ENCODE measurements at regions not wholly inside any gene's neighbourhood (a gene's known extent, or its start where the extent isn't known, plus 50 kb on each side); places are given as distances from the start of the nearest gene placed in this dataset.

DNA sequence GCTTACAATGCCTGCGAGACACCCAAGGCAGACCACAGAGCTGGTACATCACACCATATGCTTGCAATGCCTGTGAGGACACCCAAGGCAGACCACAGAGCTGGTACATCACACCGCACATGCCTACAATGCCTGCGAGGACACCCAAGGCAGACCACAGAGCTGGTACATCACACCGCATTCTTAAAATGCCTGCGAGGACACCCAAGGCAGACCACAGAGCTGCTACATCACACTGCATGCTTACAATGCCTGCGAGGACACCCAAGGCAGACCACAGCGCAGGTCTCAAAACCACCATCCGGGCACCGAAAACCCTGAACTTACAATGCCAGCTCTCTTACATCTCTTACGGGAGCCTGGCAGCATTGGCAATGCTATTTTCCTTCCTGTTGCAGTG lies 799.6 kb downstream of the GALR1 start:
- Histone ChIP-seq H3K9me2 (ENCODE audit: insufficient read depth, low read length) (no peaks in the 10 kb centered on the region), H3K4me3 (ENCODE audit: low read depth, low read length, poor library complexity, severe bottlenecking) (no peak overlapping the region), H3K27ac (ENCODE audit: low read depth, low read length, poor library complexity, severe bottlenecking) (no peak overlapping the region), H3K9me3 (ENCODE audit: low read length) (no peaks in the 10 kb centered on the region), H3K4me2 (ENCODE audit: low read length) (no peak overlapping the region), H3K4me1 (ENCODE audit: insufficient read depth, low read length, poor library complexity, severe bottlenecking) (no peaks in the 10 kb centered on the region), H4K20me1 (ENCODE audit: insufficient read depth, low read length) (no peaks in the 10 kb centered on the region), H3K79me2 (ENCODE audit: insufficient read depth, low read depth, low read length) (no peaks in the 10 kb centered on the region), H3K36me3 (ENCODE audit: insufficient read depth, low read length) (no peaks in the 10 kb centered on the region), H2AFZ (ENCODE audit: low read length) (no peak overlapping the region)
- BruUV-seq (replicated peaks) = no TSS peak
- no peak for TF ChIP-seq EZH2phosphoT487 (IDR thresholded peaks at IDR 0.05; ENCODE audit: borderline replicate concordance, low read depth, low read length)
- TF ChIP-seq, protein P1, sequence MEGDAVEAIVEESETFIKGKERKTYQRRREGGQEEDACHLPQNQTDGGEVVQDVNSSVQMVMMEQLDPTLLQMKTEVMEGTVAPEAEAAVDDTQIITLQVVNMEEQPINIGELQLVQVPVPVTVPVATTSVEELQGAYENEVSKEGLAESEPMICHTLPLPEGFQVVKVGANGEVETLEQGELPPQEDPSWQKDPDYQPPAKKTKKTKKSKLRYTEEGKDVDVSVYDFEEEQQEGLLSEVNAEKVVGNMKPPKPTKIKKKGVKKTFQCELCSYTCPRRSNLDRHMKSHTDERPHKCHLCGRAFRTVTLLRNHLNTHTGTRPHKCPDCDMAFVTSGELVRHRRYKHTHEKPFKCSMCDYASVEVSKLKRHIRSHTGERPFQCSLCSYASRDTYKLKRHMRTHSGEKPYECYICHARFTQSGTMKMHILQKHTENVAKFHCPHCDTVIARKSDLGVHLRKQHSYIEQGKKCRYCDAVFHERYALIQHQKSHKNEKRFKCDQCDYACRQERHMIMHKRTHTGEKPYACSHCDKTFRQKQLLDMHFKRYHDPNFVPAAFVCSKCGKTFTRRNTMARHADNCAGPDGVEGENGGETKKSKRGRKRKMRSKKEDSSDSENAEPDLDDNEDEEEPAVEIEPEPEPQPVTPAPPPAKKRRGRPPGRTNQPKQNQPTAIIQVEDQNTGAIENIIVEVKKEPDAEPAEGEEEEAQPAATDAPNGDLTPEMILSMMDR (conservative IDR thresholded peaks at IDR 0.05; ENCODE audit: low read length) = no peak
- CTCF ChIA-PET (ENCODE audit: unreplicated experiment) = no interaction called here
- intact Hi-C loops (cut with micrococcal nuclease; ENCODE audit: unreplicated experiment) = no loop called here
- no peak for DNase-seq (ENCODE audit: low spot score)
- POLR2A ChIA-PET = no interaction called here

DNA sequence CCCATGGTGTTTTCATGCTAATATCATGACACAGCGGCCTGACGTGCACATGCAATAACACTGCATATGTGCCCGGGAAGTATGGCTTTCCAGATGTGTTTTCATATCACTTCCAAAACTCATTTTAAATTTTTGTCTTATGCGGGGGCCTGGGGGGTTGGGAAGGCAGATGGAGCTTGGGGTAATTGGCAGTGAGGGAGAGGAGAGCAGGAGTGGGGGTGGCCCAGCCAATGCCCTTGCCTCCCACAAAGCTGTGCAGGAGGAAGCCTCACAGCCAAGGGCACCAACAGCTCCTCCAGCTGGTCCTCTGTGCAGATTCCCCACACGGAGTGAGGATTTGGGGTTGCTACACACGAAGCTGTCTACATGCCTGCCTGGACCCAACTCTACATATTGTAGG lies 805.2 kb downstream of the GALR1 start:
- Histone ChIP-seq H4K20me1 (ENCODE audit: insufficient read depth, low read length) (no peaks in the 10 kb centered on the region), H3K4me1 (ENCODE audit: insufficient read depth, low read length, poor library complexity, severe bottlenecking) (no peaks in the 10 kb centered on the region), H3K9me3 (ENCODE audit: low read length) (no peaks in the 10 kb centered on the region), H3K36me3 (ENCODE audit: insufficient read depth, low read length) (no peaks in the 10 kb centered on the region), H3K4me2 (ENCODE audit: low read length) (no peak overlapping the region), H3K79me2 (ENCODE audit: insufficient read depth, low read depth, low read length) (no peaks in the 10 kb centered on the region), H3K4me3 (ENCODE audit: low read depth, low read length, poor library complexity, severe bottlenecking) (no peak overlapping the region), H3K27ac (ENCODE audit: low read depth, low read length, poor library complexity, severe bottlenecking) (no peak overlapping the region), H2AFZ (ENCODE audit: low read length) (no peak overlapping the region), H3K9me2 (ENCODE audit: insufficient read depth, low read length) (no peaks in the 10 kb centered on the region)
- intact Hi-C loops (cut with micrococcal nuclease; ENCODE audit: unreplicated experiment) = no loop called here
- no peak for TF ChIP-seq EZH2phosphoT487 (IDR thresholded peaks at IDR 0.05; ENCODE audit: borderline replicate concordance, low read depth, low read length)
- TF ChIP-seq, protein P1 (conservative IDR thresholded peaks at IDR 0.05; ENCODE audit: low read length) = no peak
- CTCF ChIA-PET (ENCODE audit: unreplicated experiment) = no interaction called here
- POLR2A ChIA-PET = interaction anchor here (1.0 kb wide), 1 partner anchor 8 kb away, joined by 3 read pairs; no protein-coding TSS in a partner anchor
- no peak for DNase-seq (ENCODE audit: low spot score)
- BruUV-seq (replicated peaks) = no TSS peak

DNA sequence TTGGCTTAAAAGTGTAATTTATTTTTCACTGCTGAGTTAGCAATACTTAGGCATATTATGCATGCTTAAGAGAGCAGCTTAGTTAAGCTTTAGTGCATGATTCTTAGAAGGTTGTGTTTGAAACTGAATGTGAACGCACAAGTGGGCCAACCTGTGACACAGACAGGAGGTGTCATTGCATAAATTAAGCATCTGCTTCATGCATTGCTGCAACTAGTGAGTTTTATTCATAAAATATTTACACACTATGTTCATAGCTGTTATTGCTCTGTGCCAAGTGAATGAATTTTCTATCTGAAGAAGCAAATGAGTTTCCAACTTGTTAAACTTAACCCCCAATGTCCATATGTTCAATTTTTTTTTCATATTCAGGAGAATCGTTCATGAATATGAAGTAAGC lies 806.4 kb downstream of the GALR1 start:
- Histone ChIP-seq H3K27ac (ENCODE audit: low read depth, low read length, poor library complexity, severe bottlenecking) (no peak overlapping the region), H3K9me3 (ENCODE audit: low read length) (no peaks in the 10 kb centered on the region), H3K79me2 (ENCODE audit: insufficient read depth, low read depth, low read length) (no peaks in the 10 kb centered on the region), H3K36me3 (ENCODE audit: insufficient read depth, low read length) (no peaks in the 10 kb centered on the region), H3K4me2 (ENCODE audit: low read length) (no peak overlapping the region), H4K20me1 (ENCODE audit: insufficient read depth, low read length) (no peaks in the 10 kb centered on the region), H2AFZ (ENCODE audit: low read length) (no peak overlapping the region), H3K4me3 (ENCODE audit: low read depth, low read length, poor library complexity, severe bottlenecking) (no peak overlapping the region), H3K9me2 (ENCODE audit: insufficient read depth, low read length) (no peaks in the 10 kb centered on the region), H3K4me1 (ENCODE audit: insufficient read depth, low read length, poor library complexity, severe bottlenecking) (no peaks in the 10 kb centered on the region)
- ChIA-PET CTCF (ENCODE audit: unreplicated experiment) (no interaction called here), POLR2A (no interaction called here)
- no TSS peak for BruUV-seq (replicated peaks)
- no peak for DNase-seq (ENCODE audit: low spot score)
- TF ChIP-seq, protein P1 (conservative IDR thresholded peaks at IDR 0.05; ENCODE audit: low read length) = no peak
- TF ChIP-seq EZH2phosphoT487 (IDR thresholded peaks at IDR 0.05; ENCODE audit: borderline replicate concordance, low read depth, low read length) = no peak
- intact Hi-C loops (cut with micrococcal nuclease; ENCODE audit: unreplicated experiment) = no loop called here
